ENCODE measurements at regions not wholly inside any gene's neighbourhood (a gene's known extent, or its start where the extent isn't known, plus 50 kb on each side); places are given as distances from the start of the nearest gene placed in this dataset.

DNA sequence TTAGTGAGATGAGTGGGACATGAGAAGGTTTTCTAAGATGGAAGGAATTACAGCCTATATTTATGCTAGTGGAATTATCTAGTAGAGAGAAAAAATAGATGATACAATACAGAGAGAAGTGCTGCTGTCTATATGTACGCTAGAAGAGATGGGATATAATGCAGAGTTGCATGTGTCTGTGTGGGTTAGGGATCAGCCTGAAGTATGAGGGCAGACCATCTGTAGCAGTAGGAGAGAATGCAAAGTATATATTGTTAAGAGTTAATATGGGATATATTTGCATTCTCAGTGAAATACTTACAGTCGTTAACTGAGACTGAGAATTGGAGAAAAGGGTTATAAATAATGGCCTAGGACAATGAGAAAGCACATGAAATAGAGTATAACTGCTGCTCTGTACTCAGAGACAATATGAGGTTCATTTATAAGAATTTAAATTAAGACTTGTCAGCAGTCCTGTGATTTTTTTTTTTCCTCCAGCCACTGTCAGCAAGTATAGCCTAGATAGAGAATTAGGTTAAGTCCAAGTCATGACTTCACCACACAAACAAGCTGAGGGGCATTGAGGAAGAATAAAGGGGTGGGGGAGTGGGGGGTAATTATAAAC lies 77.8 kb downstream of the SLITRK1 start:
- H3K9me3 ChIP-seq (ENCODE audit: control insufficient read depth in 2 of 3, insufficient read depth in 1 of 3, low read length in 3 of 3) = no peaks in the 10 kb centered on the region
- DNase-seq (no peak), FAIRE-seq (no peak)
- H3K9ac ChIP-seq (ENCODE audit: low read length in 3 of 3) = no peak overlapping the region
- intact Hi-C loops (cut with DNase I) = no loop called here
- no peak for TF ChIP-seq CTCF (IDR thresholded peaks at IDR 0.05; ENCODE audit: borderline replicate concordance, extremely low read depth, insufficient read depth)
- no peaks in the 10 kb centered on the region for H3K36me3 ChIP-seq (ENCODE audit: control insufficient read depth in 2 of 3, insufficient read depth in 3 of 3, low read length in 3 of 3)
- H3K4me1 ChIP-seq (ENCODE audit: control insufficient read depth in 2 of 3, insufficient read depth in 2 of 3, low read depth in 1 of 3, low read length in 3 of 3) = no peaks in the 10 kb centered on the region
- H3K27ac ChIP-seq (ENCODE audit: low read depth in 2 of 2, low read length in 2 of 2) = no peak overlapping the region
- H3K27me3 ChIP-seq (ENCODE audit: control insufficient read depth, insufficient read depth, low read length) = no peaks in the 10 kb centered on the region
- H3K4me3 ChIP-seq (ENCODE audit: low read length in 3 of 3) = no peak overlapping the region

- Histone ChIP-seq H3K27ac (ENCODE audit: low read depth in 2 of 2, low read length in 2 of 2) (no peak overlapping the region), H3K4me3 (ENCODE audit: low read length in 3 of 3) (no peak overlapping the region), H3K27me3 (ENCODE audit: control insufficient read depth, insufficient read depth, low read length) (no peaks in the 10 kb centered on the region), H3K9me3 (ENCODE audit: control insufficient read depth in 2 of 3, insufficient read depth in 1 of 3, low read length in 3 of 3) (no peaks in the 10 kb centered on the region), H3K4me1 (ENCODE audit: control insufficient read depth in 2 of 3, insufficient read depth in 2 of 3, low read depth in 1 of 3, low read length in 3 of 3) (no peaks in the 10 kb centered on the region), H3K9ac (ENCODE audit: low read length in 3 of 3) (no peak overlapping the region), H3K36me3 (ENCODE audit: control insufficient read depth in 2 of 3, insufficient read depth in 3 of 3, low read length in 3 of 3) (no peaks in the 10 kb centered on the region)
- intact Hi-C loops (cut with DNase I) = no loop called here
- DNase-seq = no peak
- no peak for FAIRE-seq
- no peak for TF ChIP-seq CTCF (IDR thresholded peaks at IDR 0.05; ENCODE audit: borderline replicate concordance, extremely low read depth, insufficient read depth)
Observed at GRCh38 chr13:83798731-83799130, 83.5 kb downstream of the SLITRK1 start.

GRCh38 chr13:83796364-83796763 lies 85.9 kb downstream of the SLITRK1 start:
- H3K4me3 ChIP-seq (ENCODE audit: low read length in 3 of 3) = no peak overlapping the region
- FAIRE-seq (no peak), DNase-seq (no peak)
- intact Hi-C loops (cut with DNase I) = no loop called here
- no peaks in the 10 kb centered on the region for H3K27me3 ChIP-seq (ENCODE audit: control insufficient read depth, insufficient read depth, low read length)
- peaks cover 0 to 3% (median 0%) of the 10 kb centered on the region in 3 donors for H3K9me3 ChIP-seq (ENCODE audit: control insufficient read depth in 2 of 3, insufficient read depth in 1 of 3, low read length in 3 of 3)
- no peak overlapping the region for H3K9ac ChIP-seq (ENCODE audit: low read length in 3 of 3)
- H3K27ac ChIP-seq (ENCODE audit: low read depth in 2 of 2, low read length in 2 of 2) = no peak overlapping the region
- TF ChIP-seq CTCF (IDR thresholded peaks at IDR 0.05; ENCODE audit: borderline replicate concordance, extremely low read depth, insufficient read depth) = no peak
- H3K4me1 ChIP-seq (ENCODE audit: control insufficient read depth in 2 of 3, insufficient read depth in 2 of 3, low read depth in 1 of 3, low read length in 3 of 3) = no peaks in the 10 kb centered on the region
- no peaks in the 10 kb centered on the region for H3K36me3 ChIP-seq (ENCODE audit: control insufficient read depth in 2 of 3, insufficient read depth in 3 of 3, low read length in 3 of 3)

DNA sequence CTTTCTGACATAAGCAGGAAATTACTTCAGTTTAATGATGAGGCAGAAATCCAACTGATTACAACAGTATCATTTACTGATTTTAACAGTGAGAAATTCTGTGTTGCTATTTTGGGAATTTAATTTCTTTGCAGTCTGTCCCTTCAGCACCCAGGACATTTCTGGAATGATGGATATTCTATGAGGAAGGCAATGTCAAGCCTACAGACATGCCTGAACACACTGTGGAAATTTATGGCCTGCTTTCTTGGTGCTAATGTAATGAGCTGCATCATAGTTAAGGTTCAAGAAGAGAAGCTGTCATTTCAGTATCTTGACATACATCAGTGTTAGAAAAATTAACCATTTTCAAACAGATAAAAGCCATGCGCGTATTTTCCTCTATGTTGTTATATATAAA lies 87.7 kb downstream of the SLITRK1 start:
- peaks cover 0 to 3% (median 0%) of the 10 kb centered on the region in 3 donors for H3K9me3 ChIP-seq (ENCODE audit: control insufficient read depth in 2 of 3, insufficient read depth in 1 of 3, low read length in 3 of 3)
- intact Hi-C loops (cut with DNase I) = no loop called here
- no peak for DNase-seq
- no peak overlapping the region for H3K27ac ChIP-seq (ENCODE audit: low read depth in 2 of 2, low read length in 2 of 2)
- no peak for TF ChIP-seq CTCF (IDR thresholded peaks at IDR 0.05; ENCODE audit: borderline replicate concordance, extremely low read depth, insufficient read depth)
- H3K36me3 ChIP-seq (ENCODE audit: control insufficient read depth in 2 of 3, insufficient read depth in 3 of 3, low read length in 3 of 3) = no peaks in the 10 kb centered on the region
- no peaks in the 10 kb centered on the region for H3K4me1 ChIP-seq (ENCODE audit: control insufficient read depth in 2 of 3, insufficient read depth in 2 of 3, low read depth in 1 of 3, low read length in 3 of 3)
- FAIRE-seq = no peak
- no peaks in the 10 kb centered on the region for H3K27me3 ChIP-seq (ENCODE audit: control insufficient read depth, insufficient read depth, low read length)
- H3K4me3 ChIP-seq (ENCODE audit: low read length in 3 of 3) = no peak overlapping the region
- no peak overlapping the region for H3K9ac ChIP-seq (ENCODE audit: low read length in 3 of 3)
